ENCODE measurements at regions not wholly inside any gene's neighbourhood (a gene's known extent, or its start where the extent isn't known, plus 50 kb on each side); places are given as distances from the start of the nearest gene placed in this dataset.

DNA sequence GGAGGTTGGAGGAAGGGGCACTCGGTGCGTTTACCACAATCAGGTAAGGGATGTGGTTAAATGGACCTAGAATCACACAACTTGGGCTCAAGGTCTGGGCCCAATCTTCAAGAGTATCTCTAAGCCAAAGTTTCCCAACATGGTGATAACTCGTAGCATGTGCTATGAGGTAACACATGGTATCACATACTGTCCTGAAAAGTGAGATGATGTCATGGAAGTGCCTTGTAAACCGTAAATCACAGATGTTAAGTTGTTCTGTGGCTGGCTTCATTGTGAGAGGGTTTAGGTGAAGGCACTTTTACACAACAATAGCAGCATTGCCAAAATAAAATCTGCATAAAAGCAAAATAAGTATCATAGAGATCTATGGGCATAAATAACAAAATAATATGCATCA lies 551.8 kb downstream of the PLCL1 start:
- TF ChIP-seq, protein P1, sequence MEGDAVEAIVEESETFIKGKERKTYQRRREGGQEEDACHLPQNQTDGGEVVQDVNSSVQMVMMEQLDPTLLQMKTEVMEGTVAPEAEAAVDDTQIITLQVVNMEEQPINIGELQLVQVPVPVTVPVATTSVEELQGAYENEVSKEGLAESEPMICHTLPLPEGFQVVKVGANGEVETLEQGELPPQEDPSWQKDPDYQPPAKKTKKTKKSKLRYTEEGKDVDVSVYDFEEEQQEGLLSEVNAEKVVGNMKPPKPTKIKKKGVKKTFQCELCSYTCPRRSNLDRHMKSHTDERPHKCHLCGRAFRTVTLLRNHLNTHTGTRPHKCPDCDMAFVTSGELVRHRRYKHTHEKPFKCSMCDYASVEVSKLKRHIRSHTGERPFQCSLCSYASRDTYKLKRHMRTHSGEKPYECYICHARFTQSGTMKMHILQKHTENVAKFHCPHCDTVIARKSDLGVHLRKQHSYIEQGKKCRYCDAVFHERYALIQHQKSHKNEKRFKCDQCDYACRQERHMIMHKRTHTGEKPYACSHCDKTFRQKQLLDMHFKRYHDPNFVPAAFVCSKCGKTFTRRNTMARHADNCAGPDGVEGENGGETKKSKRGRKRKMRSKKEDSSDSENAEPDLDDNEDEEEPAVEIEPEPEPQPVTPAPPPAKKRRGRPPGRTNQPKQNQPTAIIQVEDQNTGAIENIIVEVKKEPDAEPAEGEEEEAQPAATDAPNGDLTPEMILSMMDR (IDR thresholded peaks at IDR 0.05; ENCODE audit: insufficient read depth, low read depth, low read length, missing control alignments), result no peak
- H3K4me3 ChIP-seq (ENCODE audit: low read depth, low read length), result no peak overlapping the region

GRCh38 chr2:198351647-198352046 lies 547.3 kb downstream of the PLCL1 start:
- TF ChIP-seq, protein P1 (IDR thresholded peaks at IDR 0.05; ENCODE audit: insufficient read depth, low read depth, low read length, missing control alignments), result no peak
- DNase-seq (ENCODE audit: low read depth), result no peak
- no peak overlapping the region for H3K4me3 ChIP-seq (ENCODE audit: low read depth, low read length)

More for the DNA sequence above, 551.8 kb downstream of the PLCL1 start:
- no peak for DNase-seq (ENCODE audit: low read depth)

GRCh38 chr2:198347946-198348345 lies 543.6 kb downstream of the PLCL1 start:
- no peak overlapping the region for H3K4me3 ChIP-seq (ENCODE audit: low read depth, low read length)
- DNase-seq (ENCODE audit: low read depth), result no peak
- TF ChIP-seq, protein P1 (IDR thresholded peaks at IDR 0.05; ENCODE audit: insufficient read depth, low read depth, low read length, missing control alignments), result no peak

GRCh38 chr2:198347349-198347748 lies 543.0 kb downstream of the PLCL1 start:
- TF ChIP-seq, protein P1 (IDR thresholded peaks at IDR 0.05; ENCODE audit: insufficient read depth, low read depth, low read length, missing control alignments), result no peak
- no peak for DNase-seq (ENCODE audit: low read depth)
- no peak overlapping the region for H3K4me3 ChIP-seq (ENCODE audit: low read depth, low read length)

DNA sequence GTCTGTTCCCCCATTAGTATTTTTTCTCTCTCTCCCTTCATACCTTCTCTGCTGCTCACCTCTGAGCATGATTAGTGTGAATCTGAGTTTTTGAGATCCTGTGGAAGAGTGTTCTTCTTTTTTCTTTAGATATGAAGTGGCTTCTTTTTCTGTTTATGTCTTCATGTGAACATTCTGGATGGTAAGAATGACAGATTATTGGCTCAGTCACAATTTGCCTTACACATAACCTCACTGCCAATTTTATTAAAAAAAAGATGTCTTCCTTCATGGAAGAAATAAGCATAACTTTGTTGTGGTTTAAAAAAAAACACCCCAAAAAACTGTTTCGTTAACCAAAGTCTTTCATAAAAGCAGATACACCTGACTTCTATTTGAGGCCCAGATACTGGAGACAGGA lies 539.1 kb downstream of the PLCL1 start:
- no peak overlapping the region for H3K4me3 ChIP-seq (ENCODE audit: low read depth, low read length)
- TF ChIP-seq, protein P1 (IDR thresholded peaks at IDR 0.05; ENCODE audit: insufficient read depth, low read depth, low read length, missing control alignments), result no peak
- no peak for DNase-seq (ENCODE audit: low read depth)

GRCh38 chr2:198340846-198341245 lies 536.5 kb downstream of the PLCL1 start:
- TF ChIP-seq, protein P1 (IDR thresholded peaks at IDR 0.05; ENCODE audit: insufficient read depth, low read depth, low read length, missing control alignments), result no peak
- no peak overlapping the region for H3K4me3 ChIP-seq (ENCODE audit: low read depth, low read length)
- no peak for DNase-seq (ENCODE audit: low read depth)

DNA sequence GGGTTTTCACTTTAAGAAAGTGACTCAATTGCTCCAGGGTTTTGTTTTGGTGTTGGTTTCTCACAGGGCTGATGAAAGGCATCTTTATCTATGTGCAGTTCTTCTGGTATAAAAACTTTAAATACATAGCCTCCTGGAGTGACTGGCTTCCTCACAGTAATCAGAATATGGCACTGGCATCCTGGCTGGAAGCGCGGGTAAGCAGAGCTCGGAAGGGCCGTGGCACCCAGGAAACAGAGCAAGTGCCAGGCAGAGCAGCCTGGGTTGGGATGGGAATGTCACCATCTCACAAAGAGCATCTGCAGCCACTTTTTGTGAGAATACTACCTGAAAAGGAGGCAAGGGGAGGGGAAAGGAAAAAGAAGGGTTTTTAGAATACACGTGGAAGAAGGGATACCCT lies 534.7 kb downstream of the PLCL1 start:
- TF ChIP-seq, protein P1 (IDR thresholded peaks at IDR 0.05; ENCODE audit: insufficient read depth, low read depth, low read length, missing control alignments), result no peak
- DNase-seq (ENCODE audit: low read depth), result no peak

More for the DNA sequence above, 534.7 kb downstream of the PLCL1 start:
- H3K4me3 ChIP-seq (ENCODE audit: low read depth, low read length), result no peak overlapping the region

Data from GM12865 (cell line).